ENCODE measurements at regions not wholly inside any gene's neighbourhood (a gene's known extent, or its start where the extent isn't known, plus 50 kb on each side); places are given as distances from the start of the nearest gene placed in this dataset.

GRCh38 chr2:104501929-104502328 is 352.0 kb upstream of the POU3F3 start:
- H3K4me3 ChIP-seq (ENCODE audit: low read depth, low read length) = no peak overlapping the region

- no peak overlapping the region for H3K4me3 ChIP-seq (ENCODE audit: low read depth, low read length)
Observed at GRCh38 chr2:104502901-104503300, 351.0 kb upstream of the POU3F3 start.

GRCh38 chr2:104504331-104505073 is 349.4 kb upstream of the POU3F3 start:
- no peak overlapping the region for H3K4me3 ChIP-seq (ENCODE audit: low read depth, low read length)

GRCh38 chr2:104518256-104518655 is 335.7 kb upstream of the POU3F3 start:
- H3K4me3 ChIP-seq (ENCODE audit: low read depth, low read length) = no peak overlapping the region

GRCh38 chr2:104521247-104521646 is 332.7 kb upstream of the POU3F3 start:
- H3K4me3 ChIP-seq (ENCODE audit: low read depth, low read length) = no peak overlapping the region

- H3K4me3 ChIP-seq (ENCODE audit: low read depth, low read length) = no peak overlapping the region
Observed at GRCh38 chr2:104523921-104524320, 330.0 kb upstream of the POU3F3 start.

GRCh38 chr2:104528101-104528500 is 325.8 kb upstream of the POU3F3 start:
- H3K4me3 ChIP-seq (ENCODE audit: low read depth, low read length) = no peak overlapping the region

- H3K4me3 ChIP-seq (ENCODE audit: low read depth, low read length) = no peak overlapping the region
Observed at GRCh38 chr2:104531122-104531521, 322.8 kb upstream of the POU3F3 start.

GRCh38 chr2:104537116-104537515 is 316.8 kb upstream of the POU3F3 start:
- no peak overlapping the region for H3K4me3 ChIP-seq (ENCODE audit: low read depth, low read length)

GRCh38 chr2:104538077-104538476 is 315.8 kb upstream of the POU3F3 start:
- H3K4me3 ChIP-seq (ENCODE audit: low read depth, low read length) = no peak overlapping the region

GRCh38 chr2:104539649-104540048 is 314.3 kb upstream of the POU3F3 start:
- no peak overlapping the region for H3K4me3 ChIP-seq (ENCODE audit: low read depth, low read length)

GRCh38 chr2:104545055-104545454 is 308.9 kb upstream of the POU3F3 start:
- no peak overlapping the region for H3K4me3 ChIP-seq (ENCODE audit: low read depth, low read length)

GRCh38 chr2:104546537-104546936 is 307.4 kb upstream of the POU3F3 start:
- H3K4me3 ChIP-seq (ENCODE audit: low read depth, low read length) = no peak overlapping the region

- no peak overlapping the region for H3K4me3 ChIP-seq (ENCODE audit: low read depth, low read length)
Observed at GRCh38 chr2:104547221-104547620, 306.7 kb upstream of the POU3F3 start.

- H3K4me3 ChIP-seq (ENCODE audit: low read depth, low read length) = no peak overlapping the region
Observed at GRCh38 chr2:104561251-104561650, 292.7 kb upstream of the POU3F3 start.

GRCh38 chr2:104562537-104562936 is 291.4 kb upstream of the POU3F3 start:
- H3K4me3 ChIP-seq (ENCODE audit: low read depth, low read length) = no peak overlapping the region

- H3K4me3 ChIP-seq (ENCODE audit: low read depth, low read length) = no peak overlapping the region
Observed at GRCh38 chr2:104563398-104563996, 290.4 kb upstream of the POU3F3 start.

GRCh38 chr2:104568247-104568646 is 285.7 kb upstream of the POU3F3 start:
- no peak overlapping the region for H3K4me3 ChIP-seq (ENCODE audit: low read depth, low read length)

GRCh38 chr2:104570259-104570658 is 283.7 kb upstream of the POU3F3 start:
- H3K4me3 ChIP-seq (ENCODE audit: low read depth, low read length) = no peak overlapping the region

- H3K4me3 ChIP-seq (ENCODE audit: low read depth, low read length) = no peak overlapping the region
Observed at GRCh38 chr2:104572834-104573233, 281.1 kb upstream of the POU3F3 start.

- no peak overlapping the region for H3K4me3 ChIP-seq (ENCODE audit: low read depth, low read length)
Observed at GRCh38 chr2:104574367-104574766, 279.5 kb upstream of the POU3F3 start.

- H3K4me3 ChIP-seq (ENCODE audit: low read depth, low read length) = no peak overlapping the region
Observed at GRCh38 chr2:104577143-104577542, 276.8 kb upstream of the POU3F3 start.

GRCh38 chr2:104582471-104582870 is 271.4 kb upstream of the POU3F3 start:
- no peak overlapping the region for H3K4me3 ChIP-seq (ENCODE audit: low read depth, low read length)

Data from iPS-11a (cell line).